B cell (primary cell): ENCODE measurements at regions not wholly inside any gene's neighbourhood (a gene's known extent, or its start where the extent isn't known, plus 50 kb on each side); places are given as distances from the start of the nearest gene placed in this dataset.

Experiments
- ATAC-seq: fragments of 200-7000 bp; cut with Tn5 transposase; one replicate; pipeline ENCODE4 v1.10.0; 2021; ENCODE audit warnings: low read depth, mild to moderate bottlenecking, moderate number of reproducible peaks, moderate library complexity
- CTCF ChIA-PET: fragments of 350-600 bp; sonication (Branson Sonifier 250); formaldehyde crosslinking; loops from one replicate; lab custom pipeline; 2021; ENCODE audit warnings: antibody characterized with exemption, inconsistent platforms; lab: Charles Lee
- POLR2A ChIA-PET: fragments of 350-600 bp; sonication (Branson Sonifier 250); formaldehyde crosslinking; loops from one replicate; lab custom pipeline; 2021; ENCODE audit warnings: antibody characterized with exemption; lab: Charles Lee
- DNase-seq: peaks from one replicate; pipeline ENCODE4 v3.0.0; 2013
- H2AFZ ChIP-seq: 2 replicates; pipeline ENCODE4 v1.6.1; 2012; ENCODE audit warnings: mild to moderate bottlenecking, low read depth, low read length; ENCODE audit not compliant: insufficient read depth, poor library complexity, severe bottlenecking
- H3K27ac ChIP-seq, 2 donors: 1 replicate in 1 of 2; 2 replicates in 1 of 2; pipeline ENCODE4 v1.5.1; 2012 to 2013; ENCODE audit warnings: low read length in 2 of 2, mild to moderate bottlenecking in 2 of 2, moderate library complexity in 1 of 2
- H3K27me3 ChIP-seq, 4 experiments: fragments of 200-600 bp in 1 of 4; sonication (generic) in 1 of 4; replicated peaks in 1 of 4; 1 replicate in 2 of 4; 2 replicates in 2 of 4; pipeline versions ENCODE4 v1.6.1 to v1.7.0; 2013 to 2016; ENCODE audit warnings: low read length in 3 of 4, mild to moderate bottlenecking in 2 of 4, mixed read lengths in 1 of 4, moderate library complexity in 1 of 4; ENCODE audit not compliant: insufficient read depth in 4 of 4, control insufficient read depth in 3 of 4; ENCODE audit errors: control extremely low read depth in 1 of 4
- H3K36me3 ChIP-seq, 2 experiments: replicated peaks in 1 of 2; 1 replicate in 1 of 2; 2 replicates in 1 of 2; pipeline versions ENCODE4 v1.6.1 to v1.7.1; 2013; ENCODE audit warnings: low read length in 1 of 2; ENCODE audit not compliant: insufficient read depth in 2 of 2, control insufficient read depth in 1 of 2; ENCODE audit errors: control extremely low read depth in 1 of 2, extremely low read depth in 1 of 2
- H3K4me1 ChIP-seq, 2 donors: fragments of 200-600 bp in 1 of 2; sonication (generic) in 1 of 2; 1 replicate in 1 of 2; 2 replicates in 1 of 2; pipeline versions ENCODE4 v1.5.1 to v1.6.1; 2013 to 2017; ENCODE audit warnings: low read length in 2 of 2; ENCODE audit not compliant: control insufficient read depth in 2 of 2, insufficient read depth in 2 of 2
- H3K4me2 ChIP-seq: replicated peaks from 2 replicates; pipeline ENCODE3; 2012; ENCODE audit warnings: mild to moderate bottlenecking, low read depth, low read length; ENCODE audit not compliant: poor library complexity, severe bottlenecking
- H3K4me3 ChIP-seq, 5 experiments: fragments of 200-600 bp in 1 of 5; sonication (generic) in 1 of 5; 1 replicate in 3 of 5; 2 replicates in 2 of 5; pipeline versions ENCODE4 v1.5.1 to v1.7.0; 2011 to 2016; ENCODE audit warnings: low read length in 4 of 5, mild to moderate bottlenecking in 4 of 5, low read depth in 2 of 5, control low read depth in 1 of 5, moderate library complexity in 1 of 5; ENCODE audit not compliant: insufficient read depth in 1 of 5; ENCODE audit errors: control extremely low read depth in 1 of 5, extremely low read depth in 1 of 5
- H3K79me2 ChIP-seq: fragments of 200-600 bp; sonication (generic); one replicate; pipeline ENCODE4 v1.6.0; 2016; ENCODE audit warnings: low read length; ENCODE audit not compliant: control insufficient read depth, insufficient read depth
- H3K9ac ChIP-seq: fragments of 200-600 bp; sonication (generic); 2 replicates; pipeline ENCODE4 v1.6.1; 2017; ENCODE audit warnings: mild to moderate bottlenecking, low read length, moderate library complexity
- H3K9me3 ChIP-seq, 3 donors: one replicate each; pipeline versions ENCODE4 v1.6.1 to v1.7.1; 2013; ENCODE audit warnings: low read length in 2 of 3; ENCODE audit not compliant: control insufficient read depth in 2 of 3, insufficient read depth in 1 of 3; ENCODE audit errors: control extremely low read depth in 1 of 3
- H4K20me1 ChIP-seq: 2 replicates; pipeline ENCODE4 v1.6.0; 2012; ENCODE audit warnings: mild to moderate bottlenecking, low read length; ENCODE audit not compliant: insufficient read depth, control insufficient read depth, poor library complexity, severe bottlenecking
- H3K27ac Mint-ChIP-seq: one replicate; pipeline ENCODE4 v1.8.0; 2021; ENCODE audit warnings: mixed read lengths
- H3K27me3 Mint-ChIP-seq: one replicate; pipeline ENCODE4 v1.8.0; 2021; ENCODE audit warnings: mixed read lengths
- H3K4me1 Mint-ChIP-seq: one replicate; pipeline ENCODE4 v1.8.0; 2021; ENCODE audit warnings: mixed read lengths
- H3K4me3 Mint-ChIP-seq: one replicate; pipeline ENCODE4 v1.8.0; 2021; ENCODE audit warnings: mixed read lengths
- H3K9me3 Mint-ChIP-seq: one replicate; pipeline ENCODE4 v1.8.0; 2022; ENCODE audit warnings: mixed read lengths; ENCODE audit not compliant: insufficient read depth
- CTCF ChIP-seq: fragments of 200-600 bp; IDR thresholded peaks from one replicate; pipeline ENCODE4 v1.8.0; 2022; ENCODE audit warnings: antibody characterized with exemption, mild to moderate bottlenecking
- EZH2 ChIP-seq: IDR thresholded peaks from 2 replicates; pipeline ENCODE4 v1.6.1; 2012; ENCODE audit warnings: borderline replicate concordance, low read depth, mild to moderate bottlenecking, moderate library complexity, low read length; ENCODE audit not compliant: insufficient read depth, poor library complexity, severe bottlenecking
- WGBS: methylation state at CpG from one replicate; pipeline ENCODE4 v1.1.5; 2013; ENCODE audit warnings: missing lambda C conversion rate; ENCODE audit not compliant: insufficient coverage; 5-methylcytosine and 5-hydroxymethylcytosine counted together
- intact Hi-C: fragments of 100-400 bp; cut with micrococcal nuclease; formaldehyde crosslinking; loops from one replicate; pipeline ENCODE4 v1.10.0; 2022

DNA sequence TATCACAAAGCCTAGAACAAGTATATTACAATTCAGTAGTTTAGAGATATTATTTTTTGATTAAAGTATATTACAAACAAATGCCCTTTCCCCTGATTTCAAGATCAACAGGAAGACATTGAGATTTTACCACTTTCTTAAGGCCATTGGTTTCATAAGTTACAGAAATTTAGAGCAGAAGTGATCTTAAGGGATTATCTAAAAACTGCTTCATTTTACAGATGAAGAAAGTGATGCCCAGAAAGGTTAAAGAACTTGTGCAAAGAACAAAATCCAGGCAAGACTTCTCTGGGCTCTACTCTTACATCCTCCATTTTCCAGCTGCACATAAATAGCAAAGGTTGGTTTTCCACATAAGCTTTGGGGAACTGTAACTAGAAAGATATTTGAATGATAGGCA is 87.5 kb downstream of the DUSP6 start:
- Mint-ChIP-seq H3K27me3 (peaks cover 7% of the 10 kb centered on the region), H3K9me3 (no peaks in the 10 kb centered on the region), H3K27ac (no peak overlapping the region), H3K4me1 (peaks cover 2% of the 10 kb centered on the region), H3K4me3 (no peak overlapping the region)
- ChIA-PET POLR2A (no interaction called here), CTCF (no interaction called here)
- Histone ChIP-seq H3K9me3 (no peaks in the 10 kb centered on the region), H3K4me2 (no peak overlapping the region), H3K27me3 (no peaks in the 10 kb centered on the region), H3K9ac (no peak overlapping the region), H2AFZ (no peak overlapping the region), H4K20me1 (no peaks in the 10 kb centered on the region), H3K79me2 (no peaks in the 10 kb centered on the region), H3K4me3 (no peak overlapping the region), H3K4me1 (no peaks in the 10 kb centered on the region), H3K27ac (no peak overlapping the region), H3K36me3 (no peaks in the 10 kb centered on the region)
- no peak for ATAC-seq
- TF ChIP-seq CTCF (no peak), EZH2 (no peak)
- no peak for DNase-seq
- intact Hi-C loops = no loop called here

GRCh38 chr12:89263900-89264299 is 88.4 kb downstream of the DUSP6 start:
- Histone ChIP-seq H3K27me3 (no peaks in the 10 kb centered on the region), H3K9me3 (no peaks in the 10 kb centered on the region), H3K79me2 (no peaks in the 10 kb centered on the region), H3K4me3 (no peak overlapping the region), H3K36me3 (no peaks in the 10 kb centered on the region), H4K20me1 (no peaks in the 10 kb centered on the region), H3K4me2 (no peak overlapping the region), H3K4me1 (no peaks in the 10 kb centered on the region), H3K9ac (no peak overlapping the region), H2AFZ (no peak overlapping the region), H3K27ac (no peak overlapping the region)
- H3K27ac Mint-ChIP-seq = no peak overlapping the region
- no peak for DNase-seq
- TF ChIP-seq CTCF = no peak
- TF ChIP-seq EZH2 = no peak
- no peaks in the 10 kb centered on the region for H3K9me3 Mint-ChIP-seq
- intact Hi-C loops = no loop called here
- ChIA-PET POLR2A (no interaction called here), CTCF (no interaction called here)
- WGBS = 93% methylated on average over 3 of the region's 4 CpGs
- H3K27me3 Mint-ChIP-seq = peaks cover 7% of the 10 kb centered on the region
- H3K4me1 Mint-ChIP-seq = peaks cover 2% of the 10 kb centered on the region
- no peak overlapping the region for H3K4me3 Mint-ChIP-seq
- ATAC-seq = no peak
